Left ventricle myocardium inferior (tissue), 1 donor: ENCODE measurements at regions not wholly inside any gene's neighbourhood (a gene's known extent, or its start where the extent isn't known, plus 50 kb on each side); places are given as distances from the start of the nearest gene placed in this dataset.

ENCODE experiments used
- DNase-seq: peaks from one replicate; pipeline ENCODE4 v3.0.0-alpha.2; 2020
- H3K27ac ChIP-seq: fragments of 200-600 bp; replicated peaks from 2 replicates; pipeline ENCODE4 v1.8.0; 2021
- H3K27me3 ChIP-seq: fragments of 200-600 bp; 2 replicates; pipeline ENCODE4 v1.8.0; 2021; ENCODE audit warnings: low read depth
- H3K36me3 ChIP-seq: fragments of 200-600 bp; 2 replicates; pipeline ENCODE4 v1.8.0; 2021
- H3K4me1 ChIP-seq: fragments of 200-600 bp; 2 replicates; pipeline ENCODE4 v1.8.0; 2021
- H3K4me3 ChIP-seq: fragments of 200-600 bp; 2 replicates; pipeline ENCODE4 v1.8.0; 2021; ENCODE audit warnings: mild to moderate bottlenecking, moderate library complexity
- H3K9me3 ChIP-seq: fragments of 200-600 bp; replicated peaks from 2 replicates; pipeline ENCODE4 v1.8.0; 2021
- CTCF ChIP-seq: fragments of 200-600 bp; IDR thresholded peaks from 2 replicates; pipeline ENCODE4 v1.8.0; 2021; ENCODE audit warnings: antibody characterized with exemption, mild to moderate bottlenecking, borderline replicate concordance
- intact Hi-C: fragments of 100-400 bp; cut with micrococcal nuclease; formaldehyde crosslinking; loops from one replicate; pipeline ENCODE4 v1.11.0; 2022
- donor health status: DM: no; HTN: yes; CAD: no; lungs with severe emphysema.

- DNase-seq: no peak
- Histone ChIP-seq H3K4me1 (no peaks in the 10 kb centered on the region), H3K4me3 (no peak overlapping the region), H3K36me3 (no peaks in the 10 kb centered on the region), H3K9me3 (peaks cover 26% of the 10 kb centered on the region), H3K27me3 (no peaks in the 10 kb centered on the region), H3K27ac (no peak overlapping the region)
- no peak for TF ChIP-seq CTCF
- intact Hi-C loops: no loop called here
These were observed 216.1 kb upstream of the RASA1 start for GRCh38 chr5:87051502-87052113.

GRCh38 chr5:87053146-87053545, 214.5 kb upstream of the RASA1 start:
- TF ChIP-seq CTCF: no peak
- intact Hi-C loops: no loop called here
- DNase-seq: no peak
- Histone ChIP-seq H3K4me3 (no peak overlapping the region), H3K27ac (no peak overlapping the region), H3K4me1 (no peaks in the 10 kb centered on the region), H3K36me3 (no peaks in the 10 kb centered on the region), H3K9me3 (peaks cover 24% of the 10 kb centered on the region), H3K27me3 (no peaks in the 10 kb centered on the region)

- intact Hi-C loops: no loop called here
- no peak for TF ChIP-seq CTCF
- H3K4me3 ChIP-seq: no peak overlapping the region
- no peaks in the 10 kb centered on the region for H3K27me3 ChIP-seq
- DNase-seq: no peak
- peaks cover 9% of the 10 kb centered on the region for H3K9me3 ChIP-seq
- no peaks in the 10 kb centered on the region for H3K4me1 ChIP-seq
- H3K36me3 ChIP-seq: no peaks in the 10 kb centered on the region
- H3K27ac ChIP-seq: no peak overlapping the region
These were observed 212.9 kb upstream of the RASA1 start for GRCh38 chr5:87054821-87055220.

GRCh38 chr5:87061046-87061445, 206.6 kb upstream of the RASA1 start:
- TF ChIP-seq CTCF: no peak
- Histone ChIP-seq H3K4me1 (no peaks in the 10 kb centered on the region), H3K9me3 (peaks cover 11% of the 10 kb centered on the region), H3K4me3 (no peak overlapping the region), H3K27me3 (no peaks in the 10 kb centered on the region), H3K27ac (no peak overlapping the region), H3K36me3 (no peaks in the 10 kb centered on the region)
- no peak for DNase-seq
- intact Hi-C loops: no loop called here

- Histone ChIP-seq H3K36me3 (no peaks in the 10 kb centered on the region), H3K27me3 (no peaks in the 10 kb centered on the region), H3K27ac (no peak overlapping the region), H3K4me3 (no peak overlapping the region), H3K4me1 (no peaks in the 10 kb centered on the region), H3K9me3 (no peaks in the 10 kb centered on the region)
- intact Hi-C loops: loop anchor here (5.0 kb wide), 1 partner anchor 333 kb away; no protein-coding TSS in a partner anchor
- TF ChIP-seq CTCF: no peak
- DNase-seq: no peak
These were observed 198.4 kb upstream of the RASA1 start for GRCh38 chr5:87069311-87069710.
